Stomach (tissue), 8 donors: ENCODE measurements at regions not wholly inside any gene's neighbourhood (a gene's known extent, or its start where the extent isn't known, plus 50 kb on each side); places are given as distances from the start of the nearest gene placed in this dataset.

Source experiments
- DNase-seq, 2 donors: peaks; one replicate each; pipeline versions ENCODE4 v3.0.0 to v3.0.0-alpha.2; 2013 to 2019
- H3K27ac ChIP-seq, 5 donors: fragments of 200-600 bp in 4 of 5; sonication (generic) in 4 of 5; one replicate each; pipeline ENCODE4 v1.5.1; 2013 to 2019; ENCODE audit warnings: mild to moderate bottlenecking in 1 of 5, moderate library complexity in 1 of 5
- H3K27me3 ChIP-seq, 3 donors: fragments of 200-600 bp; sonication (generic); one replicate each; pipeline ENCODE4 v1.5.1; 2017 to 2019; ENCODE audit warnings: mixed run types in 1 of 3
- H3K36me3 ChIP-seq, 4 donors: fragments of 200-600 bp; sonication (generic); 1 replicate in 3 of 4; 2 replicates in 1 of 4; pipeline ENCODE4 v1.5.1; 2016 to 2019
- H3K4me1 ChIP-seq, 4 donors: fragments of 200-600 bp; sonication (generic); one replicate each; pipeline ENCODE4 v1.5.1; 2016 to 2019
- H3K4me3 ChIP-seq, 4 donors: fragments of 200-600 bp; sonication (generic) in 3 of 4; one replicate each; pipeline ENCODE4 v1.5.1; 2016 to 2019; ENCODE audit warnings: mild to moderate bottlenecking in 1 of 4
- H3K9me3 ChIP-seq, 4 donors: fragments of 200-600 bp; sonication (generic); one replicate each; pipeline ENCODE4 v1.5.1; 2016 to 2019
- EP300 ChIP-seq: sonication (generic); formaldehyde crosslinking; IDR thresholded peaks from one replicate; pipeline ENCODE4 v1.6.1; 2017; ENCODE audit warnings: antibody characterized with exemption
- POLR2A ChIP-seq, 4 donors: fragments of 450-650 bp; IDR thresholded peaks; one replicate each; pipeline ENCODE4 v1.6.1; 2016; ENCODE audit warnings: antibody characterized with exemption in 4 of 4, control low read depth in 2 of 4, mild to moderate bottlenecking in 1 of 4, moderate library complexity in 1 of 4
- POLR2AphosphoS5 ChIP-seq, 3 donors: sonication (generic); formaldehyde crosslinking; IDR thresholded peaks; one replicate each; pipeline ENCODE4 v1.6.1; 2016; ENCODE audit warnings: antibody characterized with exemption in 3 of 3
- WGBS, 5 donors: extraction: QIAGEN DNeasy Blood & Tissue Kit in 3 of 5; methylation state at CpG; one replicate each; pipeline versions ENCODE4 v1.1.5 to v1.1.7; 2013 to 2018; 5-methylcytosine and 5-hydroxymethylcytosine counted together
- intact Hi-C: fragments of 100-400 bp; cut with DNase I; formaldehyde crosslinking; loops from one replicate; pipeline ENCODE4 v1.15.1; 2023; ENCODE audit warnings: low total_unique reads
- TF ChIP-seq, protein P1 (sequence below), 7 experiments: fragments of 450-650 bp in 4 of 7; fragments of 200-600 bp in 3 of 7; sonication (generic) in 3 of 7; IDR thresholded peaks; one replicate each; pipeline ENCODE4 v1.5.1; 2016 to 2019; ENCODE audit warnings: antibody characterized with exemption in 7 of 7, control low read depth in 2 of 7, mild to moderate bottlenecking in 1 of 7
- donor health status: healthy with polysubstance abuse.
- donor health status: Bipolar disorder and iron deficiency.
- donor health status: healthy.

DNA sequence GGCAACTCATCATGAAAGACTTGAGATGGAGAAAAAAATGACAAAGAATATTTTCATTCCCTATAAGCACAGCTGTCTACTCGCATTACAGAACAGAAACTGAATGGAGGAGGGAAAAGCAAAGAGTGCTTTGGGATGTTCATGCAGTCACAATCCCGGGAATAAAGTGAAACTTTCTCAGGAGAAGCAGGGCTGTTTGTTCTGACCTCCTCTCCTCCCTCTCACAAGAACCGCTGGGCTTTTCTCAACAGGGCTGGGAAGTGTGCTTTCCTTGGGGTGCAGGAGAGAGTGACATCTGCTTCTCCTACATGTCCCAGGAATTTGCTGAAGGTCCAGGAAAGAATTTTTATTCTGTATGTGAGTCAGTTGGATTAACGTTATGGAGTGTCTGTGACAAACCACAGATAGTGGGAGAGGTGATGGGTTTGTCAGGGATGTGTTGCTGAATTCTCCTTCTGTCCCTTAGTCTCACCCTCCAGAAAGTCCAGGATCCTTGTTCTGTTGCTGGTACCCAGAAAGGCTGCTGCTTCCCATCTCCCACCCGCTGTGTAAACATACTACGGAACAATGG is 125.6 kb downstream of the HRH4 start:
- H3K4me3 ChIP-seq: no peak overlapping the region
- 42 to 59% (median 45%) methylated on average over 6 of the region's 6 CpGs for WGBS, 5 donors
- DNase-seq: no peak
- no peaks in the 10 kb centered on the region for H3K36me3 ChIP-seq
- no peaks in the 10 kb centered on the region for H3K27me3 ChIP-seq
- intact Hi-C loops: no loop called here
- no peaks in the 10 kb centered on the region for H3K9me3 ChIP-seq
- no peak overlapping the region for H3K27ac ChIP-seq
- TF ChIP-seq POLR2A (IDR thresholded peaks at IDR 0.05): no peak
- TF ChIP-seq POLR2AphosphoS5 (IDR thresholded peaks at IDR 0.05): no peak
- TF ChIP-seq, protein P1, sequence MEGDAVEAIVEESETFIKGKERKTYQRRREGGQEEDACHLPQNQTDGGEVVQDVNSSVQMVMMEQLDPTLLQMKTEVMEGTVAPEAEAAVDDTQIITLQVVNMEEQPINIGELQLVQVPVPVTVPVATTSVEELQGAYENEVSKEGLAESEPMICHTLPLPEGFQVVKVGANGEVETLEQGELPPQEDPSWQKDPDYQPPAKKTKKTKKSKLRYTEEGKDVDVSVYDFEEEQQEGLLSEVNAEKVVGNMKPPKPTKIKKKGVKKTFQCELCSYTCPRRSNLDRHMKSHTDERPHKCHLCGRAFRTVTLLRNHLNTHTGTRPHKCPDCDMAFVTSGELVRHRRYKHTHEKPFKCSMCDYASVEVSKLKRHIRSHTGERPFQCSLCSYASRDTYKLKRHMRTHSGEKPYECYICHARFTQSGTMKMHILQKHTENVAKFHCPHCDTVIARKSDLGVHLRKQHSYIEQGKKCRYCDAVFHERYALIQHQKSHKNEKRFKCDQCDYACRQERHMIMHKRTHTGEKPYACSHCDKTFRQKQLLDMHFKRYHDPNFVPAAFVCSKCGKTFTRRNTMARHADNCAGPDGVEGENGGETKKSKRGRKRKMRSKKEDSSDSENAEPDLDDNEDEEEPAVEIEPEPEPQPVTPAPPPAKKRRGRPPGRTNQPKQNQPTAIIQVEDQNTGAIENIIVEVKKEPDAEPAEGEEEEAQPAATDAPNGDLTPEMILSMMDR (IDR thresholded peaks at IDR 0.05): no peak
- TF ChIP-seq EP300: no peak
- no peaks in the 10 kb centered on the region for H3K4me1 ChIP-seq

DNA sequence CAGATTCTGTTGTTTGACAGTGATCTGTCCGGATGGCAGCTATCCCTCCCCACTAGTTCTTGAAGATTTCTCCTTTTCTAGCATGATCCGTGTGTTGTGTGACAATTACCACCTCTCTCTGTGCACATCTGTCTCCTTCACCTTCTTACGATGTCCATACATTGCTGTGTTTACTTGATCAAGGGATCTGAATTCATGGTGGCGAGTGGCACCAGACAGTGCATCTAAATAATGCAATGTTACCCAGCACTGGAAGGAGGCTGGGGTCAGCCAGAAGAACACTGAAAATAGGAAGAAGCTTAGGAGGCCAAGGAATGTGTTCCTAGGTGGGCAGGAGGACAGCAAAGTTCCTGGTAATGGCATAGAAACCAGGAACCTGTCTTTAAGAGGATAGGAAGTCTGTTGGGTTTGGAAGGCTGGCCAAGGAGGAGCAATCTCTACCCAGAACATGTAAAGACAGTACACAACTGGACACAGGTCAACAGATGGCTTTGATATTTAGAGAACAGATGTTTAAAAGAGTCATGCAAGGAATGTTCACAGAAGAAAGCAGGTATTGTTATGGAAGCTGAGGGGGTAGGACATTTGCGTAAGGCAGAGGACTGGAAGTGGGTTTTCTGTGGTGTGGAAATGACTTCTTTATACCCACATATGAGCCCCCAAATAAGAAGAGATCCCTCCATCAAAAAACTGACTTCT is 126.4 kb downstream of the HRH4 start:
- Histone ChIP-seq H3K4me3 (no peak overlapping the region), H3K9me3 (no peaks in the 10 kb centered on the region), H3K36me3 (no peaks in the 10 kb centered on the region), H3K27ac (no peak overlapping the region), H3K27me3 (no peaks in the 10 kb centered on the region), H3K4me1 (no peaks in the 10 kb centered on the region)
- no peak for DNase-seq
- 85 to 92% (median 89%) methylated on average over 5 of the region's 5 CpGs for WGBS, 5 donors
- intact Hi-C loops: no loop called here
- TF ChIP-seq EP300 (no peak), POLR2AphosphoS5 (IDR thresholded peaks at IDR 0.05) (no peak), POLR2A (IDR thresholded peaks at IDR 0.05) (no peak)
- TF ChIP-seq, protein P1 (IDR thresholded peaks at IDR 0.05): no peak

DNA sequence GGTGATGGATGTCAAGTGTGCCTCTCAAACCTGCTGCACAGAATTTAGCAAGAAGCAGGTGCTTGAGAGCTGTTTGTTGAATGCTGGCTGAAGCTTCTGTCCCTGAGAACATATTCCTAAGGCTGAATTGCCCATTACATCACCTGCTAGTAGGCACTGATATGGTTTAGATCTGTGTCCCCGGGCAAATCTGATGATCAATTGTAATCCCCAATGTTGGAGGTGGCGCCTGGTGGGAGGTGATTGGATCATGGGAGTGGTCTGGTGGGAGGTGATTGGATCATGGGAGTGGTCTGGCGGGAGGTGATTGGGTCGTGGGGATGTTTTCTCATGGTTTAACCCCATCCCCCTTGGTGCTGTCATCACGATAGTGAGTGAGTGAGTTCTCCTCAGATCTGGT is 128.0 kb downstream of the HRH4 start:
- Histone ChIP-seq H3K27ac (no peak overlapping the region), H3K36me3 (no peaks in the 10 kb centered on the region), H3K4me3 (no peak overlapping the region), H3K4me1 (no peaks in the 10 kb centered on the region), H3K27me3 (no peaks in the 10 kb centered on the region), H3K9me3 (no peaks in the 10 kb centered on the region)
- 78 to 89% (median 85%) methylated on average over 5 of the region's 5 CpGs for WGBS, 5 donors
- TF ChIP-seq, protein P1 (IDR thresholded peaks at IDR 0.05): no peak
- TF ChIP-seq POLR2AphosphoS5 (IDR thresholded peaks at IDR 0.05) (no peak), EP300 (no peak), POLR2A (IDR thresholded peaks at IDR 0.05) (no peak)
- DNase-seq: no peak
- intact Hi-C loops: no loop called here

DNA sequence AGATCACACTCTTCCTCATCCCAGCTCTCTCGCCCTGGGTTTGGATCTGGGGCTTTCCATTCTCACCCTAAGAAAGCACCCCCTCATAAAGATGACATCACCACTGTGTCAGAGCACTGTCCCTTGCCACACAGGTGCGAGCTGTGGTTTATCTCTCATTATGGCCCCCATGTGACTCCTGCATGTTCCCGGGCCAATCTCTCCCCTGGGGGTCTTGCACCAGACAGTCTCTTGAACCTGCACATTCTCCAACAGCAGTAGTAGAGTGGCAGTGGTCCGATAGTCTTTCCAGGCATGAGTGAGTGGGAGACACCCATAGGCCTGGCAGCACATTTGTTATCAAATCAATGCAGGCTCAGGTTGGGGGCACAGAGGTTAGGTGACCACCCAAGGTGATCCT is 130.5 kb downstream of the HRH4 start:
- no peaks in the 10 kb centered on the region for H3K36me3 ChIP-seq
- intact Hi-C loops: no loop called here
- no peaks in the 10 kb centered on the region for H3K9me3 ChIP-seq
- WGBS, 5 donors: 65 to 92% (median 87%) methylated on average over 4 of the region's 4 CpGs
- TF ChIP-seq POLR2A (IDR thresholded peaks at IDR 0.05): no peak
- TF ChIP-seq EP300: no peak
- TF ChIP-seq POLR2AphosphoS5 (IDR thresholded peaks at IDR 0.05): no peak
- TF ChIP-seq, protein P1 (IDR thresholded peaks at IDR 0.05): no peak
- no peak overlapping the region for H3K27ac ChIP-seq
- H3K4me3 ChIP-seq: no peak overlapping the region
- H3K27me3 ChIP-seq: no peaks in the 10 kb centered on the region
- no peaks in the 10 kb centered on the region for H3K4me1 ChIP-seq
- DNase-seq: no peak
